Hematopoietic multipotent progenitor cell treated with erythropoietin and hydrocortisone succinate and interleukin-3 and kit ligand, for 6 days (in vitro differentiated cells): ENCODE measurements at regions not wholly inside any gene's neighbourhood (a gene's known extent, or its start where the extent isn't known, plus 50 kb on each side); places are given as distances from the start of the nearest gene placed in this dataset.
A peak's percentile ranks its signal among the peaks of the same experiment; 100 is the strongest.
"Not testable (repeated sequence)": the region's sequence is repeated elsewhere in the genome, so short reads cannot be mapped to it uniquely, and the experiment has no call there.

Source experiments
- DNase-seq: peaks from one replicate; pipeline ENCODE4 v3.0.0-alpha.2; 2015

GRCh38 chrX:127782904-127783303, 269.3 kb downstream of the ACTRT1 start:
- no peak for DNase-seq

- DNase-seq = no peak
Measured at GRCh38 chrX:127764674-127765073, 287.5 kb downstream of the ACTRT1 start.

- DNase-seq = no peak
Measured at GRCh38 chrX:127762663-127763062, 289.5 kb downstream of the ACTRT1 start.

DNA sequence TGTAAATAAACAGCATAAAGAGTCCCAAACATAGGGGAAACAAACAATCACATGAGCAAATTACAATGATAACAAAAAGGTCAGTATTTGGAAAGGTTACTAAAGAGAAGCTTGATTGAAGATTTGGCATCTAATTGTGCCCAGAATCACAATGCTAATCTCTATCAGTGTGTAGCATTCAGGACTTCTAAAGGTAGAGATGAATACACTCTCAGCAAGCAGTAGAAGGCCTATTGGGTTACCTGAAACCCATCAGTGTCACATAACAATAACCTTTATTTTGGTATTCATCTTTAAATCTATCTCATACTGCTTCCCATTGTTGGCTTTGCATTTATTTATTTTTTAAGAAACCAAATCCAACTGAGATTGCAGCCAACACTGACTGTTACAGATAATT, 319.5 kb downstream of the ACTRT1 start:
- DNase-seq = no peak

DNA sequence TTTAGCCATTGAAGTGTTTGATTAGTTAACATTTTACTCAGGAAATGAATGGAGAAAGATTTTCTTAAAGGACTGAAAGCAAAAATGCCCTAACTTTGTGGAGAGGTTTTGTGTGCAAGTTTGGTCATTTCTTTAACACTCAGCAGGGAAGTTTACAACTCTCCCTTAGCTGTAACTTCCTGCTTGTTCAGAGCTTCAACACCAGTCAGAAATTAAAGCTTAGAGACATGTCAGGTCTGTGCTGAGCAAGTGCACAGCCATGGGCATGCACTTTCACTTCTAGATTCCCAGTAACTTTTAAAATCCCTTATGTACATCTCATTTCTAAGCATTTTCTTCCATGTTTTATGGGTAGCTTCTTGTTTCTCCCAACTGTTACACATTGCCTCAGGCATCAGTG, 326.0 kb downstream of the ACTRT1 start:
- no peak for DNase-seq

DNA sequence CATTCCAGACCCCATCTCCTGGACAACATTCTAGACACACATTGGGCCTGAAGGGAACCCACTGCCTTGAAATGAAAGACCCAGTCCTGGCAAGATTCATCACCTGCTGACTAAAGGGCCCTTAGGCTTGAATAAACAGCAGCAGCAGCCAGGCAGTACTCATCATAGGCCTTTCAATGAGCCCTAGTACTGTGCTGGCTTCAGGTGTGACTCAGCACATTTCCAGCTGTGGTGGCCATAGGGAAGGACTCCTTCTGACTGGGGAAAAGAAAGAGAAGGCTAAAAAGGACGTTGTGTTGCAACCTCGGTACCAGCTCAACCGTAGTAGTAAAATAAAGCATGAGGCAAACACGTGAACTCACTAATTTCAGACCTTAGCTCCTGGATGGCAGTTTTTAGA, 344.0 kb downstream of the ACTRT1 start:
- peak; percentile 3 for DNase-seq

DNA sequence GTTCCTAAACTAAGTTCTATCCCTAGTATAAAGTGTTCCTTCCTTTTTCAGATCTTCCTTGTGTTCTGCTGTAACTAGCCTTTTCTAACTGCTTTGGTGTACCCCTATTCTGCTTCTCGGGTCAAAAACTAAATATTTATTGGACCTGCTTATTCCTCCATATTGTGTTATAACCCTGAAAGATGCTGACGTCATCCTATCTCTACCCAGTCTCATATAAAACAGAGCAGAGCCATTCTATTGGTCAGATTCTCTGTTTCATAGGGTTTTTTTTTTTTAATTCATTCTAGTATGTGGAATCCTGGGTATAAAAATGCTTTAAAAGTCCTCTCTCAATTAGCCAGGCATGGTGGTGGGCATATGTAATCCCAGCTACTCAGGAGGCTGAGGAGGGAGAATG, 349.7 kb downstream of the ACTRT1 start:
- DNase-seq = no peak

- DNase-seq = not testable (repeated sequence)
Measured at GRCh38 chrX:127662942-127663341, 389.3 kb downstream of the ACTRT1 start.

DNA sequence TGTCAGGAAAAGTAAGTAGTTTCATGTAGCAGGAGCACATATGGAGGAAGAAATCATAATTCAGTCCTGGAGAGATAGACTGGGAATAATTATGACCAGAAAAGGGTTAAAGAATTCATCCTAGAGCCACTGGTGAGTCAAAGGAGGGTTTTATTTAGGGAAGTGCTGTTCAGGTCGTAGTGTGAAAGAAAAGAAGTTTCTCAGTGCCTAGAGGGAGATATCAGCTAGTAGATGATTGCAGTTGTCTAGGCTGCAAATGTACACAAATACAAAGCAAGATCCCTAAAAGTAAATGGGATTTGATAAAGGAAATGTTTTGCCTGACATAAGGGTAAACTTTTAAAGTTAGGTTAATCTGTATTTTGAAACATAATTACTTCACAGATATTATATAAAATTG, 403.2 kb downstream of the ACTRT1 start:
- DNase-seq = no peak

DNA sequence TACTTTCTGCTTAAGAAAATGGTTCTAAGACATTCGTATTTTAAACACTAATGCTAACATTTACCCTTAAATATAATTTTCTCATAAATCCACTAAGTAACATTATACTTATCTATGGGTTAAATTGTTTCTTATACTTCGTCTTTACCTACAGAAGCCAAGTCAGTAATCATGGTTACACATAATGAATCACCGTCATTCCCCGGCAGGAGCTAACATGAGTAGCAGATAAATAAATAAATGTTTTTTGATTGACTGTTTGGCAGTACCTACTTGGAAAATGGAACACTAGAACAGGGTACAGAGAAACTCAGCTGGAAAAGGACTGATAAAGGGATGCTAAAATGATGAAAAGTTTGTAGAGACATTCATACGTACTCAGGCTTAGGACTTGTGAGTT, 430.4 kb downstream of the ACTRT1 start:
- DNase-seq = no peak

GRCh38 chrX:127606590-127606989, 445.6 kb downstream of the ACTRT1 start:
- DNase-seq = no peak

DNA sequence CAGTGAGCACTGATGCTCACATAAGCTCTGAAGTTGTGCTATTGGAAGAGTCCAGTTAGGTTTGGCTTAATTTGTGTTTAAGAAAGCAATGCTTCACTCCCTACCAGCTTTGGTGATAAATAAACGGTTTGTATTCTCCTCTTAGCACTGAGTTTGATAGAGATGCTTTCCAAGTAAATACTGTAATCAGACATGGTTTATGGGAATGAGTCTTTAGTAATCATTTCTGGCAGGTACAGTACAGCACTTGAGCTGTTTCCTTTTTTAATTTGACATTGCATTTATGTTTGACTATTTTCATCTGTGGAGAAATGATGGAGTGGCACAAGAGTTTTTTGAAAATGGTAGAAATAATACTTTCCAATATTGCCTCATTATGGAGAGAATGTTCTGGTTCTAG, 455.3 kb downstream of the ACTRT1 start:
- DNase-seq = no peak

GRCh38 chrX:127578395-127578794, 473.8 kb downstream of the ACTRT1 start:
- no peak for DNase-seq

DNA sequence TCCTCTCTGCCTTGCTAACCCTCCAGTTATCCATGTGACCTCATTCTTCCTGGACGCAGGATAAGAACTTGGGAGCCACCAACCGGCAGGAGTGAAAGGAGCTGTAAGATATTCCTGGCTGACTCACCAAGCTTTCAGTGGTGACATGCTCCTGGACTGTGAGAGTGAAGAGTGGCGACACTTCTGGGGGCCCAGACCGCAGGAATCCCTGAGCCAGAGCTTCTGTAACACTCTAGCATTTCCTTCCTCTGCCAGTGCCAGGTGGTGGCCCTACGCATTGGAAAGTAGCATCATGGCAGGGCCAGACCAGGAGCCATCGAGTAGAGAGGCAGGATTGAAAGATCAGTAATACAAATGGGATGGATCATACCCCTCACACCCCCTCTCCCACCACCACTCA, 474.3 kb downstream of the ACTRT1 start:
- no peak for DNase-seq

GRCh38 chrX:127574829-127575228, 477.4 kb downstream of the ACTRT1 start:
- no peak for DNase-seq

DNA sequence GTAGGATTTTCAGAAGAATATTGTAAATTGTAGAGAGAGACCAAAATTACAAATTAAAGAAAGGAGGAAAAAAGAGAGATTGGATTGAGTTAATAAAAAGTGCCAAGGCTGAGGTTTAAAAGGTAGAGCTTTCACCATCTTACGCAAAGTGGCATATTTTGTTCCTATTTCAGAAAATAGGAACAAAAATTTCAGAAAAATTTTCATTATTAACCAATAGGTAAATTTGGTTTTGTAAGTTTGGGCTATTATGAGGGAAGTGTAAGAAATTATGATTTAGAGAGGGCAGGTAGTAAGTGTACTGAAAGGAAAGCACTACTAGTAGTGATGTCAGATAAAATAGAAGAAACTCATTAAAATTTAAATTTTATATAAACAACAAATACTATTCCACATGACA, 479.7 kb downstream of the ACTRT1 start:
- no peak for DNase-seq

GRCh38 chrX:127571834-127572233, 480.4 kb downstream of the ACTRT1 start:
- peak; percentile 5 for DNase-seq

- DNase-seq = no peak
Measured at GRCh38 chrX:127570276-127570675, 481.9 kb downstream of the ACTRT1 start.

GRCh38 chrX:127568691-127569090, 483.5 kb downstream of the ACTRT1 start:
- no peak for DNase-seq

DNA sequence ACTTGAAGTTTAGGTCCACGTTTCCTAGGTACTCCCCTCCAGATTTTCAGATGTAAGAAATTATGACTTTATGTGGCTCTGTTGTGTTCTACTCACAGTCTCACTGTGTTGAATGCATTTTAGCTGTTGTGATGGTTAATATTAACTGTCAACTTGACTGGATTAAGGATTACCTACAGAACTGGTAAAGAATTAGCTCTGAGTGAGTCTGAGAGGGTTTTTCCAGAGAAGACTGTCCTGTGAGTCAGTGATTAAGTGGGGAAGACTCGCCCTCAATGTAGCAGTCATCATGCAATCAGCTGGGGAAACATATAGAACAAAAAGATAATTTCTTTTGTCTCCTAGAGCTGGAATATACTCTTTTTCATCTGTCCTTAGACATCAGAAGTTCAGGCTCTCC, 493.4 kb downstream of the ACTRT1 start:
- no peak for DNase-seq

DNA sequence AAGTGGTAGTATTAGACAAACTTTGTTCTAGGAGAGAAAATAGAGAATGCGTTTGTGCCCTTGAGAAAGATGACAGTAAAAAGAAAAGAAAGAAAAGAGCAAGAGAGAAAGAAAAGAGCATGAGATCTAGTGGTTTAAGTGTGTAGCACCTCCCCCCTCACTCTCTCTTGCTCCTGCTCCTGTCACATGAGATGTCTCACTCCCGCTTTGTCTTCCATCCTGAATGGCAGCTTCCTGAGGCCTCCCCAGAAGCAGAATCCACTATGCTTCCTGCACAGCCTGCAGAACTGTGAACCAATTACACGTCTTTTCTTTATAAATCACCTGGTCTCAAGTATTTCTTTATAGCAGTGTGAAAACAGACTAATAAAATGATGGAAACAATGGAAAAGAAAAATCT, 499.6 kb downstream of the ACTRT1 start:
- no peak for DNase-seq

- DNase-seq = no peak
Measured at GRCh38 chrX:127519323-127519722, 532.9 kb downstream of the ACTRT1 start.

DNA sequence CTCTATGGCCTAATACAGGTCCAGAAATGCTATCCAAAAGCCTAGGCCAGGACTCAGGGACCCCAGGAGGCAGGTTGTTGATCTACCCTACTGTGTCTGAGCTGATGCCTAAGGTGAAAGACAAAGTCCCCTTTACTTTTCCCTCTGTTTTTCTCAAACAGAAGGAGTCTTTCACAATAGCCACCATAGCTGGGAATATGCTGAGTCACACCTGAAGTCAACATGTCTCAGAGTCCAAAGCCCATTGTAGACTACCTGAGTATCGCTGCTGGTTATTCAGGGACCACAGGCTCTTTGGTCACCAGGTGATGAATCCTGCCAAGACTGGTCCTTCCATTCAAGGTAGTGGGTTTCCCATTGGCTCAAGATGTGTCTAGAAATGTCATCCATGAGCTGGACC, 562.2 kb downstream of the ACTRT1 start:
- DNase-seq = no peak

DNA sequence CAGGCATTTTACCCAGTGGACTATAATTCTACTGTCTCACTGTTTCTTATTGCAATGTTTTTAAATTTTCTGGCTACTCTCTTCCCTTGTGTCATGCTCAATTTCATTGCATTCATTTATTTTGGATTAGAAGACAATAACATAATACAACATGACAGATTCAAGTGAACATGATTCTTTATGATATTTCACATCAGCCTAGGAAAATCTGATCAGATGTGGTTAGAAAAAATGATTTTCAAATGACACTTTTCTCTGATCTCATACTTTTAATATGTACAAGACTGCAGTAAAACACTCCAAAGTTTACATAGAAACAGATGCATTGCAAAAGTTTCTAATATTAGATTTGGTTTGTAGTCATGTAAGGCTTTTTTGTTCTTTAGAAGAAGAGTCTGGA, 586.0 kb downstream of the ACTRT1 start:
- no peak for DNase-seq

DNA sequence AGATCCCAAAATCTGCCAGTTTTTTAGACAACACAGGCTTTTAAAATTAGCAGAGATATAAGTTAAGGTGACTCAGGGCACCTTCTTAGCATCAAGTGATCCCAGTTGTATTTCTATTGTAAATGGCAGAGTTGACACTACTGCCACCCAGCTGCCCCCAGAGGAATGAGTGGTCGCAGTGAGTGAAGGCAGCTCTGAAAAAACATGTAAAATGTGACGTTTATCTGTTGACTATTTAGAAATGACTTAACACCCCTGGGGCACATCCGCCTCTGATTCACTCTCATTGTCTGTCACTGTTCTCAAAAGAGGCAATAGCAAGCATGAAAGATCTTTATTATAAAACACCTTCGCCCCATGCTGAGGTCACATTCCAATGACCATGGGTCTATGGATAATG, 592.4 kb downstream of the ACTRT1 start:
- no peak for DNase-seq

- DNase-seq = no peak
Measured at GRCh38 chrX:127457161-127457560, 595.0 kb downstream of the ACTRT1 start.
